ENCODE measurements at regions not wholly inside any gene's neighbourhood (a gene's known extent, or its start where the extent isn't known, plus 50 kb on each side); places are given as distances from the start of the nearest gene placed in this dataset.

- TF ChIP-seq CEBPB (IDR thresholded peaks at IDR 0.05) (no peak), RAD21 (IDR thresholded peaks at IDR 0.05; ENCODE audit: low read depth) (no peak), ZBTB7A (IDR thresholded peaks at IDR 0.05; ENCODE audit: low read depth) (no peak)
These were observed 50.4 kb downstream of the KATNIP start for GRCh38 chr16:27600381-27600780.

GRCh38 chr16:27602103-27602502 lies 52.2 kb downstream of the KATNIP start:
- no peak for TF ChIP-seq TAF1 (IDR thresholded peaks at IDR 0.05; ENCODE audit: low read depth)
- no peak for TF ChIP-seq CREB1 (IDR thresholded peaks at IDR 0.05; ENCODE audit: low read depth)
- no peak for TF ChIP-seq FOXM1 (IDR thresholded peaks at IDR 0.05; ENCODE audit: borderline replicate concordance, low read depth)
- no peak for TF ChIP-seq USF1 (IDR thresholded peaks at IDR 0.05)
- no peak for TF ChIP-seq TEAD4 (IDR thresholded peaks at IDR 0.05)
- TF ChIP-seq CEBPB (IDR thresholded peaks at IDR 0.05): no peak
- no peak for TF ChIP-seq REST (IDR thresholded peaks at IDR 0.05; ENCODE audit: low read depth)

GRCh38 chr16:27605500-27606106 lies 55.7 kb downstream of the KATNIP start:
- TF ChIP-seq RAD21 (IDR thresholded peaks at IDR 0.05; ENCODE audit: low read depth): peak; percentile 71

GRCh38 chr16:27611340-27611739 lies 61.4 kb downstream of the KATNIP start:
- TF ChIP-seq RAD21 (IDR thresholded peaks at IDR 0.05; ENCODE audit: low read depth) (no peak), MAX (IDR thresholded peaks at IDR 0.05) (no peak), USF1 (IDR thresholded peaks at IDR 0.05) (no peak), TAF1 (IDR thresholded peaks at IDR 0.05; ENCODE audit: low read depth) (no peak), ZBTB7A (IDR thresholded peaks at IDR 0.05; ENCODE audit: low read depth) (no peak), TCF12 (IDR thresholded peaks at IDR 0.05; ENCODE audit: low read depth) (no peak), CEBPB (IDR thresholded peaks at IDR 0.05) (no peak), CREB1 (IDR thresholded peaks at IDR 0.05; ENCODE audit: low read depth) (no peak), EGR1 (IDR thresholded peaks at IDR 0.05) (no peak), EP300 (IDR thresholded peaks at IDR 0.05; ENCODE audit: borderline replicate concordance) (no peak), REST (IDR thresholded peaks at IDR 0.05; ENCODE audit: low read depth) (peak; percentile 45; the same call in 1 of the 2 replicates), NFIC (IDR thresholded peaks at IDR 0.05) (0 out of 2 replicates have a peak, but pooled peaks have one; percentile 36), YY1 (IDR thresholded peaks at IDR 0.05; ENCODE audit: low read depth) (no peak), FOXM1 (IDR thresholded peaks at IDR 0.05; ENCODE audit: borderline replicate concordance, low read depth) (no peak), TEAD4 (IDR thresholded peaks at IDR 0.05) (peak; percentile 57)

- TF ChIP-seq REST (IDR thresholded peaks at IDR 0.05; ENCODE audit: low read depth): no peak
These were observed 63.4 kb downstream of the KATNIP start for GRCh38 chr16:27613238-27613791.

- TF ChIP-seq MAX (IDR thresholded peaks at IDR 0.05) (no peak), USF1 (IDR thresholded peaks at IDR 0.05) (no peak), REST (IDR thresholded peaks at IDR 0.05; ENCODE audit: low read depth) (no peak), TEAD4 (IDR thresholded peaks at IDR 0.05) (no peak), CEBPB (IDR thresholded peaks at IDR 0.05) (no peak), EGR1 (IDR thresholded peaks at IDR 0.05) (no peak), RAD21 (IDR thresholded peaks at IDR 0.05; ENCODE audit: low read depth) (no peak), TCF12 (IDR thresholded peaks at IDR 0.05; ENCODE audit: low read depth) (no peak), CREB1 (IDR thresholded peaks at IDR 0.05; ENCODE audit: low read depth) (no peak), EP300 (IDR thresholded peaks at IDR 0.05; ENCODE audit: borderline replicate concordance) (no peak), FOXM1 (IDR thresholded peaks at IDR 0.05; ENCODE audit: borderline replicate concordance, low read depth) (no peak), YY1 (IDR thresholded peaks at IDR 0.05; ENCODE audit: low read depth) (no peak), NFIC (IDR thresholded peaks at IDR 0.05) (no peak)
These were observed 67.7 kb downstream of the KATNIP start for GRCh38 chr16:27617665-27618064.
